ENCODE measurements at regions not wholly inside any gene's neighbourhood (a gene's known extent, or its start where the extent isn't known, plus 50 kb on each side); places are given as distances from the start of the nearest gene placed in this dataset.

DNA sequence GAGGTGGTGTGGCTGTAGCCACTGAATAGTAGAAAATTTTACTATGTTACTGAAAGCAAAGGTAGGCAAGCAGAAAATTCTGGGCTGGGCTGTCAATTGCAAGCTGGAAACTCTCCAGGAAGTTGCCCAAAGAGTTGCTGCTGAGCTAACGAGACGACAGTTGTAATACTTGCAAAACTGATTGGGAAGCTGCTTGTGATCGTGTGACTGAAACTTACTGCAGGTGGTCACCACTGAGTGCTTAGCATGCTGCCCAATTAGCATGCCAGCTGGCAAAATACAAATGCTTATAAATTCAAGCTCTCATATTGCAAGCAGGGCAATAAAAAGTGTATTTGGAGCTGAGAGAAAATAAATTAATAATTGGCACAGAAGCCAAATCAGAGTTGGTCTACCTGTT lies 758.5 kb upstream of the EDIL3 start:
- Histone ChIP-seq H3K4me3 (ENCODE audit: low read length) (no peak overlapping the region), H3K27ac (ENCODE audit: low read depth, low read length) (no peak overlapping the region), H3K27me3 (ENCODE audit: control insufficient read depth, insufficient read depth, low read length, poor library complexity, severe bottlenecking) (no peaks in the 10 kb centered on the region), H3K36me3 (ENCODE audit: control insufficient read depth, insufficient read depth, low read length) (no peaks in the 10 kb centered on the region), H3K9me3 (ENCODE audit: control insufficient read depth, low read length) (no peaks in the 10 kb centered on the region), H3K9ac (ENCODE audit: extremely low read depth, low read length, poor library complexity, severe bottlenecking) (no peak overlapping the region), H3K4me1 (ENCODE audit: control insufficient read depth, insufficient read depth, low read length) (peaks cover 3% of the 10 kb centered on the region)
- 71 to 76% methylated on average over 3 of the region's 3 CpGs for WGBS, 2 experiments (ENCODE audit: insufficient coverage in 1 of 2, insufficient read length in 1 of 2)
- no peak for TF ChIP-seq CTCF (conservative IDR thresholded peaks at IDR 0.05)
- Mint-ChIP-seq H3K36me3 (ENCODE audit: low read depth) (no peaks in the 10 kb centered on the region), H3K9me3 (no peaks in the 10 kb centered on the region), H3K4me1 (peaks cover 3% of the 10 kb centered on the region), H3K27ac (no peak overlapping the region), H3K4me3 (no peak overlapping the region), H3K27me3 (ENCODE audit: insufficient read depth) (peaks cover 3% of the 10 kb centered on the region)
- DNase-seq, result peak; percentile 44

DNA sequence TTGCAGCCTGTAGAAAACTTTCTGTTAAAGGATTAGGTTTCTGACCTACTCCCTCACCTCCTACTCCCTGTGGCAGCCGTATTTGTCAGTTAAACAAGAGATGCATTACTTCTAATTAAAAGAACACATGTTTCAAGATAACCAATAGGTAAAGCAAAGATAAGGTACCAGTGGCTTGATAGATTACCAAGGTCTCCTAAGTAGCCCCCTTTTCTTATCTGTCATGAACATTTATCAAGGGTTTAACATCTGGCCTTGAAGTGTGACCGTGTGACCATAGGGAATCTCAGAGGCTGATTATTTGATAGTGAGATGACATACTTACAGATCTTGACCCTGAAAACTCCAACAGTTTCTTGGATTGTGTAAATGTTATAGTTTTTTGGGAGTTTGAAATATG lies 764.0 kb upstream of the EDIL3 start:
- no peak for TF ChIP-seq CTCF (conservative IDR thresholded peaks at IDR 0.05)
- Histone ChIP-seq H3K9ac (ENCODE audit: extremely low read depth, low read length, poor library complexity, severe bottlenecking) (no peak overlapping the region), H3K4me3 (ENCODE audit: low read length) (peak overlapping the region; percentile 32), H3K4me1 (ENCODE audit: control insufficient read depth, insufficient read depth, low read length) (peaks cover 3% of the 10 kb centered on the region), H3K36me3 (ENCODE audit: control insufficient read depth, insufficient read depth, low read length) (no peaks in the 10 kb centered on the region), H3K27me3 (ENCODE audit: control insufficient read depth, insufficient read depth, low read length, poor library complexity, severe bottlenecking) (no peaks in the 10 kb centered on the region), H3K9me3 (ENCODE audit: control insufficient read depth, low read length) (no peaks in the 10 kb centered on the region), H3K27ac (ENCODE audit: low read depth, low read length) (no peak overlapping the region)
- Mint-ChIP-seq H3K4me3 (no peak overlapping the region), H3K27ac (no peak overlapping the region), H3K27me3 (ENCODE audit: insufficient read depth) (peaks cover 3% of the 10 kb centered on the region), H3K36me3 (ENCODE audit: low read depth) (no peaks in the 10 kb centered on the region), H3K9me3 (no peaks in the 10 kb centered on the region), H3K4me1 (peaks cover 10% of the 10 kb centered on the region)
- WGBS, 2 experiments (ENCODE audit: insufficient coverage in 1 of 2, insufficient read length in 1 of 2), result 34% methylated on average over 2 of the region's 2 CpGs; no CpG with 5 or more reads in 1 of the 2 experiments
- no peak for DNase-seq

DNA sequence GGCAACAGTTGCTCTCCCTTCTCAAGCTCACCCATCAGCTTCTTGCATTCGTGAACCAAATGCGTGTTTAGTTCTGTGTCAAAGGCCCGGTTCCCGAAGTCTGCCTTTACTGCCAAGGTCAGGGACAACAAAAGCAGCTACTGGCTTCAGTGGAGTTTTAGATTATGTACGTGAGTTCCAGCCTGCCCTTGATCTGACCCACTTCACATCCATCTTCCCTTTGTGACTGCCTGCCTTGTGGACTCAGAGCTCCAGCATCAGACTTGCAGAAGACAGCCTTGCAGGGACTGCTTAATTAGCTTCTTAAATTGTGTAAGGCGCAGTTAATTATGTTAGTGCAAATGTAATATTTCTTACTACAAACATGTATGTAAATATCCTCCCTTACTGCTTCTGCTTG lies 774.7 kb upstream of the EDIL3 start:
- no peaks in the 10 kb centered on the region for H3K27me3 ChIP-seq (ENCODE audit: control insufficient read depth, insufficient read depth, low read length, poor library complexity, severe bottlenecking)
- H3K4me1 ChIP-seq (ENCODE audit: control insufficient read depth, insufficient read depth, low read length), result no peaks in the 10 kb centered on the region
- no peak overlapping the region for H3K4me3 ChIP-seq (ENCODE audit: low read length)
- no peaks in the 10 kb centered on the region for H3K4me1 Mint-ChIP-seq
- H3K9me3 Mint-ChIP-seq, result no peaks in the 10 kb centered on the region
- no peak overlapping the region for H3K4me3 Mint-ChIP-seq
- no peak overlapping the region for H3K27ac Mint-ChIP-seq
- no peaks in the 10 kb centered on the region for H3K36me3 ChIP-seq (ENCODE audit: control insufficient read depth, insufficient read depth, low read length)
- no peak for DNase-seq
- H3K27me3 Mint-ChIP-seq (ENCODE audit: insufficient read depth), result no peaks in the 10 kb centered on the region
- no peaks in the 10 kb centered on the region for H3K36me3 Mint-ChIP-seq (ENCODE audit: low read depth)
- 88 to 95% methylated on average over 4 to 5 of the region's 6 CpGs for whole genome bisulfite sequencing, 2 experiments (ENCODE audit: insufficient coverage in 1 of 2, insufficient read length in 1 of 2)
- H3K9me3 ChIP-seq (ENCODE audit: control insufficient read depth, low read length), result no peaks in the 10 kb centered on the region
- no peak overlapping the region for H3K9ac ChIP-seq (ENCODE audit: extremely low read depth, low read length, poor library complexity, severe bottlenecking)
- no peak for TF ChIP-seq CTCF (conservative IDR thresholded peaks at IDR 0.05)
- H3K27ac ChIP-seq (ENCODE audit: low read depth, low read length), result no peak overlapping the region
